ENCODE measurements at regions not wholly inside any gene's neighbourhood (a gene's known extent, or its start where the extent isn't known, plus 50 kb on each side); places are given as distances from the start of the nearest gene placed in this dataset.

GRCh38 chr10:53134050-53134449 lies 361.5 kb upstream of the MBL2 start:
- H3K9me3 Mint-ChIP-seq = no peaks in the 10 kb centered on the region
- Histone ChIP-seq H4K20me1 (ENCODE audit: control insufficient read depth, insufficient read depth, insufficient read length) (no peaks in the 10 kb centered on the region), H4K5ac (ENCODE audit: insufficient read length, low read depth, low read length) (no peak overlapping the region), H4K8ac (replicated peaks; ENCODE audit: insufficient read length, low read depth, low read length) (no peak overlapping the region), H3K9ac (ENCODE audit: extremely low read depth, insufficient read length, low read length) (no peak overlapping the region), H4K91ac (ENCODE audit: insufficient read length, low read depth, low read length) (no peak overlapping the region), H3K56ac (ENCODE audit: insufficient read length, low read depth, low read length) (no peak overlapping the region), H3K4me2 (ENCODE audit: insufficient read depth, insufficient read length, low read length) (no peak overlapping the region), H3K27me3 (ENCODE audit: insufficient read depth, low read length) (no peaks in the 10 kb centered on the region), H3T11ph (ENCODE audit: low read length) (no peak overlapping the region), H2BK12ac (ENCODE audit: insufficient read length, low read depth, low read length) (no peak overlapping the region), H3K23me2 (ENCODE audit: insufficient read length, low read depth, low read length, poor library complexity, severe bottlenecking) (no peaks in the 10 kb centered on the region), H3K79me1 (ENCODE audit: insufficient read depth, low read depth, low read length, poor library complexity, severe bottlenecking) (no peaks in the 10 kb centered on the region), H3K4me1 (ENCODE audit: insufficient read depth, low read length) (no peaks in the 10 kb centered on the region), H3K9me3 (ENCODE audit: control insufficient read depth, low read depth, low read length) (no peaks in the 10 kb centered on the region), H2BK5ac (ENCODE audit: insufficient read length, low read length) (no peak overlapping the region), H3K23ac (ENCODE audit: insufficient read length, low read depth, low read length) (no peak overlapping the region), H2BK120ac (ENCODE audit: low read depth, low read length, poor library complexity, severe bottlenecking) (no peak overlapping the region), H3K4ac (ENCODE audit: low read depth, low read length) (no peak overlapping the region), H3K14ac (ENCODE audit: insufficient read depth, low read length) (no peak overlapping the region), H3K18ac (ENCODE audit: insufficient read length, low read depth, low read length) (no peak overlapping the region), H3K27ac (ENCODE audit: insufficient read length, low read depth, low read length) (no peak overlapping the region), H2AFZ (ENCODE audit: low read length) (no peak overlapping the region), H2BK20ac (ENCODE audit: low read depth, low read length, poor library complexity, severe bottlenecking) (no peak overlapping the region), H3K79me2 (ENCODE audit: insufficient read depth, low read length) (no peaks in the 10 kb centered on the region), H2BK15ac (ENCODE audit: low read depth, low read length) (no peak overlapping the region), H2AK5ac (ENCODE audit: insufficient read length, low read length) (no peak overlapping the region)
- TF ChIP-seq CTCF (conservative IDR thresholded peaks at IDR 0.05) = no peak
- no CpG with 5 or more reads among the region's 4 CpGs for WGBS (ENCODE audit: extremely low coverage, insufficient read length, low lambda C conversion rate)
- H3K4me3 Mint-ChIP-seq = no peak overlapping the region
- DNase-seq = no peak
- H3K27ac Mint-ChIP-seq = no peak overlapping the region
- no peaks in the 10 kb centered on the region for H3K27me3 Mint-ChIP-seq (ENCODE audit: low read depth)
- no peaks in the 10 kb centered on the region for H3K36me3 Mint-ChIP-seq (ENCODE audit: insufficient read depth in 1 of 3, low read depth in 3 of 3)
- H3K4me1 Mint-ChIP-seq = peaks cover 2% of the 10 kb centered on the region in 2 experiments; a peak in 3 of 4 replicates
